ENCODE measurements at regions not wholly inside any gene's neighbourhood (a gene's known extent, or its start where the extent isn't known, plus 50 kb on each side); places are given as distances from the start of the nearest gene placed in this dataset.
A peak's percentile ranks its signal among the peaks of the same experiment; 100 is the strongest.

DNA sequence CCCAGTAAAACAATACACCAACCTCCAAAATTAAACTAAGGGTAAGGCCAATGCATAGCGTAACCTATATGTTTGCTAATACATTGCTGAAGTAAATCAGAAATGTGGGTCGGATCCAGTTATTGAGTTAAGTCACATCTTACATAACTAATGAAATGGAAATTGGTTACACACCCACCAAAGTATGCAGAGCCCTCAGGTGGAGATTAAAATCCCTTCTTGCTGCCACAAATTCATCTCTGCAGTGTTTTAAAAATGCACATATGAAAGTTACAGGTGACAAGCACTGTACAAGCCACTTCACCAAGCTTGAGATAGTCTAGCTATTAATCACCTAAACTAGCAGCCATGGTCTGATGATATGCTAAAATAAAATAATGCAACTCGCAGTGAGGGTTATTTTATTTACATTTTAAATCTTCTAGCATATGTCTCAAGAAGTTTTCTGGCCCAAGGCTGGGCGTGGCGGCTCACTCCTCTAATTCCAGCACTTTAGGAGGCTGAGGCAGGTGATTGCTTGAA, 130.6 kb downstream of the AQP9 start:
- H4K20me1 ChIP-seq (ENCODE audit: insufficient read depth) = no peaks in the 10 kb centered on the region
- peak overlapping the region; percentile 52; the same call in 1 of the 2 replicates for H3K4me2 ChIP-seq
- H3K4me3 ChIP-seq (IDR thresholded peaks at IDR 0.05; ENCODE audit: insufficient read depth, low read depth, low read length) = no peak overlapping the region
- H2AFZ ChIP-seq (ENCODE audit: low read depth) = no peak overlapping the region
- H3K4me1 ChIP-seq (ENCODE audit: low read depth, poor library complexity, severe bottlenecking) = peaks cover 23% of the 10 kb centered on the region
- H3K36me3 ChIP-seq (ENCODE audit: insufficient read depth) = no peaks in the 10 kb centered on the region
- no peak overlapping the region for H3K27ac ChIP-seq
- TF ChIP-seq, protein P1, sequence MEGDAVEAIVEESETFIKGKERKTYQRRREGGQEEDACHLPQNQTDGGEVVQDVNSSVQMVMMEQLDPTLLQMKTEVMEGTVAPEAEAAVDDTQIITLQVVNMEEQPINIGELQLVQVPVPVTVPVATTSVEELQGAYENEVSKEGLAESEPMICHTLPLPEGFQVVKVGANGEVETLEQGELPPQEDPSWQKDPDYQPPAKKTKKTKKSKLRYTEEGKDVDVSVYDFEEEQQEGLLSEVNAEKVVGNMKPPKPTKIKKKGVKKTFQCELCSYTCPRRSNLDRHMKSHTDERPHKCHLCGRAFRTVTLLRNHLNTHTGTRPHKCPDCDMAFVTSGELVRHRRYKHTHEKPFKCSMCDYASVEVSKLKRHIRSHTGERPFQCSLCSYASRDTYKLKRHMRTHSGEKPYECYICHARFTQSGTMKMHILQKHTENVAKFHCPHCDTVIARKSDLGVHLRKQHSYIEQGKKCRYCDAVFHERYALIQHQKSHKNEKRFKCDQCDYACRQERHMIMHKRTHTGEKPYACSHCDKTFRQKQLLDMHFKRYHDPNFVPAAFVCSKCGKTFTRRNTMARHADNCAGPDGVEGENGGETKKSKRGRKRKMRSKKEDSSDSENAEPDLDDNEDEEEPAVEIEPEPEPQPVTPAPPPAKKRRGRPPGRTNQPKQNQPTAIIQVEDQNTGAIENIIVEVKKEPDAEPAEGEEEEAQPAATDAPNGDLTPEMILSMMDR (conservative IDR thresholded peaks at IDR 0.05; ENCODE audit: low read depth, low read length) = no peak
- H3K79me2 ChIP-seq (ENCODE audit: insufficient read depth, low read depth) = no peaks in the 10 kb centered on the region
- H3K27me3 ChIP-seq (ENCODE audit: insufficient read depth, low read depth) = no peaks in the 10 kb centered on the region
- no peak overlapping the region for H3K9ac ChIP-seq

DNA sequence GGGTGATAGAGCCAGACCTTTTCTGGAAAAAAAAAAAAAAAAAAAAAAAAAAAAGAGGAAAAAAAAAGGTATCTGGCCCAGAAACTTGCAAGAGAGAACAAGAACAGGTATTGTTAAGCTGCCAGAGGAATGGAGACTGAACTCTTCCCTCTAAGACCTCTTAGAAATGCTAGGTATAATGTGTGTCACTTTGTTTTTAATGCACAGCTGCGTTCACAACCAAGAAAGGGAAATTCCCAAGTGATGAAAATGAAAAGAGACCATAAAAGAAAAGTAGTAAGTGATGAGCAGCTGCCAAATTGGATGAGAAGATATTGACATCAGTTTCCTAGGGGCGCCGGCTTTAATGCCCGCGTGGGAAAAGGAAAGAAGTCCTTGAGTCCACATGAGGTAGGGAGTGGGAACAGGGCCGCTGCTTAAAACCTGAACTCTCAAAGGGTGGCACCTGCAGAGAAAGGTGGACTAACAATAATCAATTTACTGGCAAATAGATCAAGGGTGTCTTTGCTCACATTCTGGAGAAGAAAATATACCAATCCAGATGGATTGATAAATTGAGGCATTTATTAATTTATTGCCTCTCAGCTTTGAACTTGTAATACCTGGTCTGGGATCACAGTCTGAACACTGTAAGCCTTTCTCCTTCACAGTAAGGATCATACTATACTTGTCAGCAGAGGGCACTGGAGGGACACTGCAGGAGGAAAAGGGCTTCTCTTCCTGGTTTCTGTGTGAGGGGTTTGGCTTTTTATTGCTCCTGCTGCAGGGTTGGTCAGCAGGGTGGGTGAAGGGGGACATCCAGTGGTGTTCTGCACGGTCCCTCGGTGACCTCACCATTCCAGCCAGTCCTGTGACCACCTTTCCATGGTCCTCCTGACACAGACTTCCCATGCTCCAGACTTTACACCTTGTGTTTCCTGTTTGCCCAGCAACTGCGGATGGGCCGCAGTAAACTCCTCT, 131.6 kb downstream of the AQP9 start:
- no peaks in the 10 kb centered on the region for H3K79me2 ChIP-seq (ENCODE audit: insufficient read depth, low read depth)
- H3K27me3 ChIP-seq (ENCODE audit: insufficient read depth, low read depth) = no peaks in the 10 kb centered on the region
- TF ChIP-seq, protein P1 (conservative IDR thresholded peaks at IDR 0.05; ENCODE audit: low read depth, low read length) = peak; percentile 66
- no peak overlapping the region for H2AFZ ChIP-seq (ENCODE audit: low read depth)
- H3K36me3 ChIP-seq (ENCODE audit: insufficient read depth) = no peaks in the 10 kb centered on the region
- H3K9ac ChIP-seq = no peak overlapping the region
- H3K4me3 ChIP-seq (IDR thresholded peaks at IDR 0.05; ENCODE audit: insufficient read depth, low read depth, low read length) = no peak overlapping the region
- H3K27ac ChIP-seq = no peak overlapping the region
- peak overlapping the region; percentile 52; the same call in 1 of the 2 replicates for H3K4me2 ChIP-seq
- H3K4me1 ChIP-seq (ENCODE audit: low read depth, poor library complexity, severe bottlenecking) = peaks cover 23% of the 10 kb centered on the region
- H4K20me1 ChIP-seq (ENCODE audit: insufficient read depth) = no peaks in the 10 kb centered on the region

DNA sequence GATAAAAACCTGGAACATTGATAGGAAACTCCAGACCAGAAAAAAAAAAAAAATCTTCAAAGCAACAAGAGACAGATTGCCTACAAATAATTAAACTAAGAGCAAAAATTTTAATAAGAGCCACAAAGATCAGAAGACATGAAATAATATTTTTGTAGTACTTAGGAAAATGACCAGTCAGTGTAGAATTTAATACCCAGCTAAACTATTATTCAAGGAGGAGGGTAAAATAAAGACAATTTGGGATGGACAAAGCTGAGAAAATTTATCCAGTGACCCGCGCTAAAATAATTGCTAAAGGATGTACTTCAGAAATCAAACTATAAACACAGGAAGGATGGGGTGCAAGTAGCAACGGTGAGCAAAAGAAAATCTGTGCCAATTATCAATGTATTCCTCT, 133.2 kb downstream of the AQP9 start:
- Histone ChIP-seq H3K4me1 (ENCODE audit: low read depth, poor library complexity, severe bottlenecking) (peaks cover 23% of the 10 kb centered on the region), H3K27me3 (ENCODE audit: insufficient read depth, low read depth) (no peaks in the 10 kb centered on the region), H3K9ac (no peak overlapping the region), H3K27ac (no peak overlapping the region), H4K20me1 (ENCODE audit: insufficient read depth) (no peaks in the 10 kb centered on the region), H3K36me3 (ENCODE audit: insufficient read depth) (no peaks in the 10 kb centered on the region), H2AFZ (ENCODE audit: low read depth) (no peak overlapping the region), H3K4me2 (no peak overlapping the region), H3K79me2 (ENCODE audit: insufficient read depth, low read depth) (no peaks in the 10 kb centered on the region), H3K4me3 (IDR thresholded peaks at IDR 0.05; ENCODE audit: insufficient read depth, low read depth, low read length) (no peak overlapping the region)
- TF ChIP-seq, protein P1 (conservative IDR thresholded peaks at IDR 0.05; ENCODE audit: low read depth, low read length) = no peak

- no peak overlapping the region for H3K4me2 ChIP-seq
- H2AFZ ChIP-seq (ENCODE audit: low read depth) = no peak overlapping the region
Measured at GRCh38 chr15:58273104-58273503, 134.9 kb downstream of the AQP9 start.

More at GRCh38 chr15:58273104-58273503, 134.9 kb downstream of the AQP9 start:
- Histone ChIP-seq H3K36me3 (ENCODE audit: insufficient read depth) (no peaks in the 10 kb centered on the region), H3K9ac (no peak overlapping the region), H4K20me1 (ENCODE audit: insufficient read depth) (no peaks in the 10 kb centered on the region), H3K4me3 (IDR thresholded peaks at IDR 0.05; ENCODE audit: insufficient read depth, low read depth, low read length) (no peak overlapping the region), H3K79me2 (ENCODE audit: insufficient read depth, low read depth) (no peaks in the 10 kb centered on the region), H3K27ac (no peak overlapping the region), H3K27me3 (ENCODE audit: insufficient read depth, low read depth) (no peaks in the 10 kb centered on the region), H3K4me1 (ENCODE audit: low read depth, poor library complexity, severe bottlenecking) (peaks cover 23% of the 10 kb centered on the region)
- TF ChIP-seq, protein P1 (conservative IDR thresholded peaks at IDR 0.05; ENCODE audit: low read depth, low read length) = no peak
